ENCODE measurements at regions not wholly inside any gene's neighbourhood (a gene's known extent, or its start where the extent isn't known, plus 50 kb on each side); places are given as distances from the start of the nearest gene placed in this dataset.

- Histone ChIP-seq H3K27ac (peak overlapping the region; percentile 99), H3K9ac (no peak overlapping the region), H3K79me2 (no peaks in the 10 kb centered on the region), H3K9me3 (ENCODE audit: control insufficient read depth, low read length) (no peaks in the 10 kb centered on the region), H3K27me3 (ENCODE audit: control insufficient read depth, insufficient read depth, low read length) (no peaks in the 10 kb centered on the region), H3K36me3 (ENCODE audit: control insufficient read depth, insufficient read depth, low read length) (no peaks in the 10 kb centered on the region), H3K4me2 (ENCODE audit: low read length) (peak overlapping the region; percentile 8), H2AFZ (no peak overlapping the region), H3K4me3 (ENCODE audit: low read depth, low read length) (no peak overlapping the region), H3K4me1 (peaks cover 58% of the 10 kb centered on the region)
- TF ChIP-seq, protein P1, sequence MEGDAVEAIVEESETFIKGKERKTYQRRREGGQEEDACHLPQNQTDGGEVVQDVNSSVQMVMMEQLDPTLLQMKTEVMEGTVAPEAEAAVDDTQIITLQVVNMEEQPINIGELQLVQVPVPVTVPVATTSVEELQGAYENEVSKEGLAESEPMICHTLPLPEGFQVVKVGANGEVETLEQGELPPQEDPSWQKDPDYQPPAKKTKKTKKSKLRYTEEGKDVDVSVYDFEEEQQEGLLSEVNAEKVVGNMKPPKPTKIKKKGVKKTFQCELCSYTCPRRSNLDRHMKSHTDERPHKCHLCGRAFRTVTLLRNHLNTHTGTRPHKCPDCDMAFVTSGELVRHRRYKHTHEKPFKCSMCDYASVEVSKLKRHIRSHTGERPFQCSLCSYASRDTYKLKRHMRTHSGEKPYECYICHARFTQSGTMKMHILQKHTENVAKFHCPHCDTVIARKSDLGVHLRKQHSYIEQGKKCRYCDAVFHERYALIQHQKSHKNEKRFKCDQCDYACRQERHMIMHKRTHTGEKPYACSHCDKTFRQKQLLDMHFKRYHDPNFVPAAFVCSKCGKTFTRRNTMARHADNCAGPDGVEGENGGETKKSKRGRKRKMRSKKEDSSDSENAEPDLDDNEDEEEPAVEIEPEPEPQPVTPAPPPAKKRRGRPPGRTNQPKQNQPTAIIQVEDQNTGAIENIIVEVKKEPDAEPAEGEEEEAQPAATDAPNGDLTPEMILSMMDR (IDR thresholded peaks at IDR 0.05) = no peak
These were observed 364.5 kb upstream of the BOD1L1 start for GRCh38 chr4:13992041-13992440.

DNA sequence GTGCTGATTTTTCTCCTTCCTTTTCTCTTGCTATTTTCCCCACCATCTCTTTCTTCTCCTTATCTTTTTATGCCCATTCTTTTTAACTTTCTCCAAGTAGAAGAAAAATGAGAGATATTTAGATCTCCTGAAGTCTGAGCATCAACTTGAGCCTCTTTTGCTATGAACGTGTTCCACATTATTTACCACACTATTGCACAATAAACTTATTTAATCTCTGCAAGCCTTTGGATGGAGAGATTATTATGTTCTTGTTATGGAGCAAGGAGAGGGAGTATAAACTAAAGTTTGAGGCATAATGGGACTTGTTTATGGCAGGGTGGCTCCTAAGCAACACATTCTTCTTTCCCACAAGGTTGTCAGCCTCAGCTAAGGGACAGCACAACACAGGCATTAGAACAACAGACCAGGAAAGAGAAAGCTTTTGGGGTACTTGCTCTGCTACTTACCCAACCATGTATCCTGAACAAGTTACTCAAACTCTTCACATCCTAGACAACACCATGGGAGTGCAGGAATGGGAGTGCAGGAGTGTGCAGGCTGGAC, 365.5 kb upstream of the BOD1L1 start:
- Histone ChIP-seq H3K4me3 (ENCODE audit: low read depth, low read length) (no peak overlapping the region), H3K27me3 (ENCODE audit: control insufficient read depth, insufficient read depth, low read length) (no peaks in the 10 kb centered on the region), H3K9me3 (ENCODE audit: control insufficient read depth, low read length) (no peaks in the 10 kb centered on the region), H3K4me2 (ENCODE audit: low read length) (no peak overlapping the region), H2AFZ (no peak overlapping the region), H3K36me3 (ENCODE audit: control insufficient read depth, insufficient read depth, low read length) (no peaks in the 10 kb centered on the region), H3K79me2 (no peaks in the 10 kb centered on the region), H3K4me1 (peaks cover 49% of the 10 kb centered on the region), H3K27ac (peak overlapping the region; percentile 99), H3K9ac (no peak overlapping the region)
- TF ChIP-seq, protein P1 (IDR thresholded peaks at IDR 0.05) = no peak

DNA sequence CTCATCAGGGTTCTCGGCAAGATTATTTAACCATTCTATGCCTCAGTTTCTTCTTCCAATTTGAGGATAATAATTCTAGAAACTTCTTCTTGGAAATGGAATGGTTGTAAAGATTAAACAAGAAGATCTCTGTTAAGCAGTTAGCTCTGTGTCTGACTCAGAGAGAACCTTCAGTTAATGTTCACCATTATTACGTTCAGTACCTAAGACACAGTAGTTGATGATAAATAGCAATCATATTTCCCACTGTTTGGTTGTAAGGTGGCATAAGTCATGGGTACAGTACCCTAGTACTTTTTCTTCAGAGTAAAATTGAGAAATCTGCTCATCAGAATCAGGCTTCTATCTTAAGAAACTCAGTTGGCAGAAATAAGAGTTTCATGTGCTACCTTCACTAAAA, 366.5 kb upstream of the BOD1L1 start:
- Histone ChIP-seq H2AFZ (no peak overlapping the region), H3K4me2 (ENCODE audit: low read length) (no peak overlapping the region), H3K9ac (no peak overlapping the region), H3K27me3 (ENCODE audit: control insufficient read depth, insufficient read depth, low read length) (no peaks in the 10 kb centered on the region), H3K36me3 (ENCODE audit: control insufficient read depth, insufficient read depth, low read length) (no peaks in the 10 kb centered on the region), H3K79me2 (no peaks in the 10 kb centered on the region), H3K27ac (peak overlapping the region; percentile 99), H3K9me3 (ENCODE audit: control insufficient read depth, low read length) (no peaks in the 10 kb centered on the region), H3K4me1 (peaks cover 45% of the 10 kb centered on the region), H3K4me3 (ENCODE audit: low read depth, low read length) (no peak overlapping the region)
- TF ChIP-seq, protein P1 (IDR thresholded peaks at IDR 0.05) = no peak

GRCh38 chr4:13998850-13999445, 371.4 kb upstream of the BOD1L1 start:
- Histone ChIP-seq H3K4me2 (ENCODE audit: low read length) (no peak overlapping the region), H3K27ac (no peak overlapping the region), H3K4me3 (ENCODE audit: low read depth, low read length) (no peak overlapping the region), H3K9me3 (ENCODE audit: control insufficient read depth, low read length) (no peaks in the 10 kb centered on the region), H3K4me1 (peaks cover 11% of the 10 kb centered on the region), H3K79me2 (peaks cover 4% of the 10 kb centered on the region), H2AFZ (no peak overlapping the region), H3K27me3 (ENCODE audit: control insufficient read depth, insufficient read depth, low read length) (no peaks in the 10 kb centered on the region), H3K36me3 (ENCODE audit: control insufficient read depth, insufficient read depth, low read length) (no peaks in the 10 kb centered on the region), H3K9ac (no peak overlapping the region)
- TF ChIP-seq, protein P1 (IDR thresholded peaks at IDR 0.05) = no peak
